Ascending aorta (tissue), 2 donors: ENCODE measurements at regions not wholly inside any gene's neighbourhood (a gene's known extent, or its start where the extent isn't known, plus 50 kb on each side); places are given as distances from the start of the nearest gene placed in this dataset.
A peak's percentile ranks its signal among the peaks of the same experiment; 100 is the strongest.

ENCODE experiments used
- DNase-seq, 2 donors: peaks; one replicate each; pipeline ENCODE4 v3.0.0-alpha.2; 2019; ENCODE audit warnings: low spot score in 2 of 2
- H3K27ac ChIP-seq, 2 donors: fragments of 200-600 bp; sonication (generic); one replicate each; pipeline ENCODE4 v1.5.1; 2016 to 2017; ENCODE audit warnings: mild to moderate bottlenecking in 1 of 2
- H3K27me3 ChIP-seq: fragments of 200-600 bp; sonication (generic); one replicate; pipeline ENCODE4 v1.5.1; 2017
- H3K36me3 ChIP-seq, 2 donors: fragments of 200-600 bp; sonication (generic); one replicate each; pipeline ENCODE4 v1.5.1; 2016
- H3K4me1 ChIP-seq, 2 donors: fragments of 200-600 bp; sonication (generic); one replicate each; pipeline ENCODE4 v1.5.1; 2016 to 2017; ENCODE audit warnings: mild to moderate bottlenecking in 1 of 2
- H3K4me3 ChIP-seq, 2 donors: fragments of 200-600 bp; sonication (generic); one replicate each; pipeline ENCODE4 v1.5.1; 2016 to 2017; ENCODE audit warnings: mild to moderate bottlenecking in 1 of 2
- H3K9me3 ChIP-seq, 2 donors: fragments of 200-600 bp; sonication (generic); one replicate each; pipeline ENCODE4 v1.5.1; 2016
- intact Hi-C: fragments of 100-400 bp; cut with DNase I; formaldehyde crosslinking; loops from one replicate; pipeline ENCODE4 v1.15.1; 2023
- TF ChIP-seq, protein P1 (sequence below), 3 experiments: fragments of 200-600 bp in 2 of 3; fragments of 450-650 bp in 1 of 3; sonication (generic) in 2 of 3; IDR thresholded peaks; one replicate each; pipeline ENCODE4 v1.5.1; 2016 to 2019; ENCODE audit warnings: antibody characterized with exemption in 3 of 3, mild to moderate bottlenecking in 1 of 3, moderate library complexity in 1 of 3

DNA sequence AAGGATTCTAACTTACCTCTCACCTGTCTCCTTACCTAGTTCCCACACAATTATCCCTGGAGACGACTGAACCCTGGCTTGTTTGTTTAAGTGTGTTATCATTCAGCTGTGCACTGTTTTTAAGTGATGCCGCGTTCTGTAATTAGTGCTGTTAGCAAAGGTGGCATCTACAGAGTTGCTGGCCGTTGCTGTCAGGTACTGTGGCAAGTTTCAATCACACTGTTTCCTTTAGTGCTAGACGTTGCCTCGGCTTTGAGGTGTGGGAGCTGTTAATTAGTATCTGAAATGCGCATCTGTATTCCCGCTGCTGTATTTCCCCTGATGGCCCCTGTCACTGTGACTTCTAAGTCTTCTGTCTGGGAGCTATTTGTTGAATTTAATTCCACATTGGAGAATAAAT lies 193.8 kb upstream of the GAS1 start:
- intact Hi-C loops = no loop called here
- TF ChIP-seq, protein P1, sequence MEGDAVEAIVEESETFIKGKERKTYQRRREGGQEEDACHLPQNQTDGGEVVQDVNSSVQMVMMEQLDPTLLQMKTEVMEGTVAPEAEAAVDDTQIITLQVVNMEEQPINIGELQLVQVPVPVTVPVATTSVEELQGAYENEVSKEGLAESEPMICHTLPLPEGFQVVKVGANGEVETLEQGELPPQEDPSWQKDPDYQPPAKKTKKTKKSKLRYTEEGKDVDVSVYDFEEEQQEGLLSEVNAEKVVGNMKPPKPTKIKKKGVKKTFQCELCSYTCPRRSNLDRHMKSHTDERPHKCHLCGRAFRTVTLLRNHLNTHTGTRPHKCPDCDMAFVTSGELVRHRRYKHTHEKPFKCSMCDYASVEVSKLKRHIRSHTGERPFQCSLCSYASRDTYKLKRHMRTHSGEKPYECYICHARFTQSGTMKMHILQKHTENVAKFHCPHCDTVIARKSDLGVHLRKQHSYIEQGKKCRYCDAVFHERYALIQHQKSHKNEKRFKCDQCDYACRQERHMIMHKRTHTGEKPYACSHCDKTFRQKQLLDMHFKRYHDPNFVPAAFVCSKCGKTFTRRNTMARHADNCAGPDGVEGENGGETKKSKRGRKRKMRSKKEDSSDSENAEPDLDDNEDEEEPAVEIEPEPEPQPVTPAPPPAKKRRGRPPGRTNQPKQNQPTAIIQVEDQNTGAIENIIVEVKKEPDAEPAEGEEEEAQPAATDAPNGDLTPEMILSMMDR (IDR thresholded peaks at IDR 0.05) = no peak
- no peaks in the 10 kb centered on the region for H3K27me3 ChIP-seq
- H3K27ac ChIP-seq = no peak overlapping the region
- no peak overlapping the region for H3K4me3 ChIP-seq
- H3K4me1 ChIP-seq = no peaks in the 10 kb centered on the region
- no peaks in the 10 kb centered on the region for H3K9me3 ChIP-seq
- no peaks in the 10 kb centered on the region for H3K36me3 ChIP-seq
- no peak for DNase-seq

DNA sequence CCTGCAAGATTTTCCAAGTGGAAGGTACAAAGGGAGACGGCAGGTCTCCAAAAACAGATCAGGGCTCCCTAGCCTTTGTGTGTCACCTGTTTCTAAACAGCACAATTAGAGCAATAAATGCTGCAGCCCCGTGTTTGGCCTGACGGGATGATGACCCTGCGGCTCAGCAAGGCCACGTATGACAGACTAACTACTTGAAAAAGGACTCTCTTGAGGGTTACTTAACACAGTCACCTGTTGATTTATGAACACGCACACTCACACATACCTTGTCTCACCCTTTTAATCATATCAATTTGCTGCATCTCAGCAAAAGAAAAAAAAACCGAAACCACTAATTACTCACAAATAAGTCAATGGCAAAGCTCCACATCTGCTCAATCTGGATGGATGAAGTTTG lies 199.6 kb upstream of the GAS1 start:
- H3K27me3 ChIP-seq = no peaks in the 10 kb centered on the region
- intact Hi-C loops = loop anchor here (2.0 to 5.0 kb wide), 4 partner anchors 26 to 175 kb away; no protein-coding TSS in a partner anchor
- no peaks in the 10 kb centered on the region for H3K9me3 ChIP-seq
- DNase-seq = no peak
- no peak overlapping the region for H3K4me3 ChIP-seq
- no peak overlapping the region for H3K27ac ChIP-seq
- no peaks in the 10 kb centered on the region for H3K36me3 ChIP-seq
- H3K4me1 ChIP-seq = peaks cover 0 to 16% of the 10 kb centered on the region in 2 donors
- TF ChIP-seq, protein P1 (IDR thresholded peaks at IDR 0.05) = no peak

DNA sequence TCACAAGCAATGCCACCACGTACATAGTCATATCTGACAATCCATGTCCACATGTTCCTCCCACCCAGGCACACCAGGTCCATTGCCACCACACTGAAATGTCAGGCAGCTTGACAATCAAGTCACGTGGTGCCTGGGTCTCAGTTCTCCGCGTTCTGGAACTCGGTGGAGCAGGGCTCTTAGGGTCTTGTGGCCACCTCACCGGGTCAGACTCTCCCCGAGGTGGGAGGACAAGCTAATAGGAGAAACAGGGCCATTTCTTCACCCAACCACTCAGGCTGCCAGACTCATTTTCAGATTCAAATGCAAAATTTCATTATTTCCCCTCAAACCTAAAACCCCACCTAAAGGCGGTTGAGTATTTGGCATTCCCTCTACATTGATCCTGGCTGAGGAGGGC lies 200.5 kb upstream of the GAS1 start:
- peak in 1 of 2 donors; percentile 67 for DNase-seq
- Histone ChIP-seq H3K4me3 (peak overlapping the region; percentile 39 to 57), H3K4me1 (peaks cover 0 to 16% of the 10 kb centered on the region in 2 donors), H3K9me3 (no peaks in the 10 kb centered on the region), H3K36me3 (no peaks in the 10 kb centered on the region), H3K27ac (peak overlapping the region; percentile 95 to 98), H3K27me3 (no peaks in the 10 kb centered on the region)
- intact Hi-C loops = loop anchor here (1.0 to 5.0 kb wide), 6 partner anchors 27 to 202 kb away; no protein-coding TSS in a partner anchor
- TF ChIP-seq, protein P1 (IDR thresholded peaks at IDR 0.05) = no peak

DNA sequence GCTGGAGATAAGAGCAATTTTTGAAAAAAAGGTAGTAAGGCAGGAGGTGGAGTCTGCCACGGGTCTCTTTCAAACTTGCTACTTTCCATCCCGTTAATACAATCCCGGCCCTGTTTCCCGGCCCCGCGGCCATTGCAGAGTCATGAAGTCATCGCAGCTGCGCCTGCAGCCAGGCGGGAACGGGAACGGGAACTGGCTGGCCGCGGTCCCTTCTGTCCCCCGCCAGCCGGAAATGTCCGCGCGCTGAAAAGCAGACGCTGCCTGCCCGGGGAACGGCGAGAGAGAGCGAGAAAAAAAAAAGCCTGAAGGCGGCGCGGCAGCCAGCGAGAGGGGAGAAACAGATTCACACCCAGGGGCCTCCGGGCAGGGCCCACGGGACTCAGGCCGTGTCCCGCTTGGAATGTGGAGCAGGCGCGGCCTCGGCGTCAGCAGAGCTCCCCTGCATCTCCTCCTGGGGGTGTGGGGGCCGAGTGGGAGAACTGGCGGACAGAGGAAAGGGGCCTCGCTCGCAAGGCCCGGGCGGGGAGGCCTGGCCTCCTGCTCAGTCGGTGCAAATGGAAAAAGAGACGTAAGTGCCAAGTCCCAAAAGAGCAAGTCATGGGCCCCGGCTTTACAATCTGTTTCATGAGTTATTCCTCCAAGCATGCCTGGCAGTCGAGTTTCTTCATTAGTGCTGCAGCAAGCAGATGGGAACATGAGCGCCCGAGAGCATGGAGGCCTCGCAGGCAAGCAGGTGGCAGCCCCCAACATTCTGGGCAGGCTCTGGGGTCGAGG lies 201.2 kb upstream of the GAS1 start:
- peaks cover 0 to 16% of the 10 kb centered on the region in 2 donors for H3K4me1 ChIP-seq
- DNase-seq = peak; percentile 49 to 95
- H3K4me3 ChIP-seq = peak overlapping the region; percentile 39 to 57
- no peaks in the 10 kb centered on the region for H3K27me3 ChIP-seq
- TF ChIP-seq, protein P1 (IDR thresholded peaks at IDR 0.05) = peak in 1 of 3 experiments; percentile 40
- intact Hi-C loops = loop anchor here (1.0 to 5.0 kb wide), 5 partner anchors 50 to 202 kb away; no protein-coding TSS in a partner anchor
- no peaks in the 10 kb centered on the region for H3K9me3 ChIP-seq
- H3K36me3 ChIP-seq = no peaks in the 10 kb centered on the region
- H3K27ac ChIP-seq = peak overlapping the region; percentile 95 to 98

DNA sequence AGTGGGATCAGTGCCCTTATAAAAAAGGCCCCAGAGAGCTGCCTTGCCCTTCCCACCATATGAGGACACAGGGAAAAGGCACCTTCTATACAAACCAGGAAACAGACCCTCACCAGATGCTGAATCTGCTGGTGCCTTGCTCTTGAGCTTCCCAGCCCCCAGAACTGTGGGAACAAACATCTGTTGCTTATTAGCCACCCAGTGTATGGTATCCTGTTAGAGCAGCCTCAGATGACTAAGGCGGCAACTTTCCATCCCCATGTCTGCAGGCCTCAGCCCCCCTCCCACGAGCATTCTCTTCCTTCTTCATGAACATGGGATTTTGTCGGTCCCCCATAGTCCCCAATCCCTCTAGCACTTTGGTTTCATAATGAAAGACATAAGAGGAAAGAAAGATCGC lies 202.5 kb upstream of the GAS1 start:
- Histone ChIP-seq H3K9me3 (no peaks in the 10 kb centered on the region), H3K27me3 (no peaks in the 10 kb centered on the region), H3K36me3 (no peaks in the 10 kb centered on the region), H3K27ac (peak overlapping the region; percentile 95 to 98), H3K4me3 (no peak overlapping the region), H3K4me1 (peaks cover 0 to 16% of the 10 kb centered on the region in 2 donors)
- intact Hi-C loops = loop anchor here (2.0 to 10.0 kb wide), 5 partner anchors 49 to 435 kb away; no protein-coding TSS in a partner anchor
- DNase-seq = no peak
- TF ChIP-seq, protein P1 (IDR thresholded peaks at IDR 0.05) = no peak
